Epidermal melanocyte (primary cell): ENCODE measurements at regions not wholly inside any gene's neighbourhood (a gene's known extent, or its start where the extent isn't known, plus 50 kb on each side); places are given as distances from the start of the nearest gene placed in this dataset.

Experiments used
- DNase-seq: peaks from one replicate; pipeline ENCODE4 v3.0.0; 2011; ENCODE audit warnings: low spot score; ENCODE audit not compliant: insufficient read length

- DNase-seq: no peak
These were observed 350.8 kb downstream of the GADD45G start for GRCh38 chr9:89955626-89956025.

- DNase-seq: no peak
These were observed 351.5 kb downstream of the GADD45G start for GRCh38 chr9:89956331-89956730.

- DNase-seq: no peak
These were observed 352.1 kb downstream of the GADD45G start for GRCh38 chr9:89956907-89957306.

- DNase-seq: no peak
These were observed 353.3 kb downstream of the GADD45G start for GRCh38 chr9:89958086-89958485.

- no peak for DNase-seq
These were observed 357.0 kb downstream of the GADD45G start for GRCh38 chr9:89961616-89962341.

GRCh38 chr9:89963280-89963679 lies 358.5 kb downstream of the GADD45G start:
- no peak for DNase-seq

- no peak for DNase-seq
These were observed 362.7 kb downstream of the GADD45G start for GRCh38 chr9:89967527-89967926.

- DNase-seq: no peak
These were observed 364.4 kb downstream of the GADD45G start for GRCh38 chr9:89969156-89969675.

GRCh38 chr9:89969881-89970639 lies 365.2 kb downstream of the GADD45G start:
- no peak for DNase-seq

GRCh38 chr9:89970701-89971100 lies 365.9 kb downstream of the GADD45G start:
- DNase-seq: no peak

- no peak for DNase-seq
These were observed 367.7 kb downstream of the GADD45G start for GRCh38 chr9:89972535-89972934.

GRCh38 chr9:89974582-89974981 lies 369.8 kb downstream of the GADD45G start:
- DNase-seq: no peak

GRCh38 chr9:89975024-89975423 lies 370.2 kb downstream of the GADD45G start:
- DNase-seq: no peak

- DNase-seq: no peak
These were observed 370.8 kb downstream of the GADD45G start for GRCh38 chr9:89975630-89976029.

GRCh38 chr9:89978185-89978584 lies 373.4 kb downstream of the GADD45G start:
- DNase-seq: no peak

- no peak for DNase-seq
These were observed 375.8 kb downstream of the GADD45G start for GRCh38 chr9:89980600-89980999.

GRCh38 chr9:89982016-89982415 lies 377.2 kb downstream of the GADD45G start:
- no peak for DNase-seq

- no peak for DNase-seq
These were observed 378.6 kb downstream of the GADD45G start for GRCh38 chr9:89983411-89983810.

GRCh38 chr9:89984214-89984613 lies 379.4 kb downstream of the GADD45G start:
- no peak for DNase-seq

- no peak for DNase-seq
These were observed 380.3 kb downstream of the GADD45G start for GRCh38 chr9:89985068-89985467.

GRCh38 chr9:89986190-89986589 lies 381.4 kb downstream of the GADD45G start:
- no peak for DNase-seq

- no peak for DNase-seq
These were observed 383.6 kb downstream of the GADD45G start for GRCh38 chr9:89988458-89988857.
